ENCODE measurements at regions not wholly inside any gene's neighbourhood (a gene's known extent, or its start where the extent isn't known, plus 50 kb on each side); places are given as distances from the start of the nearest gene placed in this dataset.

DNA sequence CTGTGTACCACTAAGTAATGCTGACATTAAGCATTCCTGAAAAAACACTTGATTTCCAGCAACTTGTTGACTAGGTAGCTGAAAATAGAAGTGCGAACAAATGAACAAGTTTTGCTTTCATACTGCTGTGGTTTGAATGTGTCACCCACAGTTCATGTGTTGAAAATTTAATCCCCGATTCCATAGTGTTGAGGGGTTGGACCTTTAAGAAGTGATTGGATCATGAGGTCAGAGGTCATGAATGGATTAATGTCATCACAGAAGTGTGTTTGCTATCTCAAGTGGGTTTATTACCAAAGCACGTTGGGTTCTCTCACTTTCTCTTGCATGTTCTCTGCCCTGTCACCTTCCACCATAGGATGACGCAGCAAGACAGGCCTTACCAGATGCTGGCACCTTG lies 568.5 kb downstream of the UTRN start:
- TF ChIP-seq, protein P1, sequence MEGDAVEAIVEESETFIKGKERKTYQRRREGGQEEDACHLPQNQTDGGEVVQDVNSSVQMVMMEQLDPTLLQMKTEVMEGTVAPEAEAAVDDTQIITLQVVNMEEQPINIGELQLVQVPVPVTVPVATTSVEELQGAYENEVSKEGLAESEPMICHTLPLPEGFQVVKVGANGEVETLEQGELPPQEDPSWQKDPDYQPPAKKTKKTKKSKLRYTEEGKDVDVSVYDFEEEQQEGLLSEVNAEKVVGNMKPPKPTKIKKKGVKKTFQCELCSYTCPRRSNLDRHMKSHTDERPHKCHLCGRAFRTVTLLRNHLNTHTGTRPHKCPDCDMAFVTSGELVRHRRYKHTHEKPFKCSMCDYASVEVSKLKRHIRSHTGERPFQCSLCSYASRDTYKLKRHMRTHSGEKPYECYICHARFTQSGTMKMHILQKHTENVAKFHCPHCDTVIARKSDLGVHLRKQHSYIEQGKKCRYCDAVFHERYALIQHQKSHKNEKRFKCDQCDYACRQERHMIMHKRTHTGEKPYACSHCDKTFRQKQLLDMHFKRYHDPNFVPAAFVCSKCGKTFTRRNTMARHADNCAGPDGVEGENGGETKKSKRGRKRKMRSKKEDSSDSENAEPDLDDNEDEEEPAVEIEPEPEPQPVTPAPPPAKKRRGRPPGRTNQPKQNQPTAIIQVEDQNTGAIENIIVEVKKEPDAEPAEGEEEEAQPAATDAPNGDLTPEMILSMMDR (conservative IDR thresholded peaks at IDR 0.05; ENCODE audit: low read depth in 2 of 2) = no peak
- TF ChIP-seq EZH2 (IDR thresholded peaks at IDR 0.05; ENCODE audit: low read depth, unreplicated experiment) = no peak
- no peak for TF ChIP-seq POLR2AphosphoS5 (IDR thresholded peaks at IDR 0.05; ENCODE audit: low read depth)
- TF ChIP-seq EZH2phosphoT487 (IDR thresholded peaks at IDR 0.05; ENCODE audit: unreplicated experiment) = no peak
- TF ChIP-seq, protein P2, sequence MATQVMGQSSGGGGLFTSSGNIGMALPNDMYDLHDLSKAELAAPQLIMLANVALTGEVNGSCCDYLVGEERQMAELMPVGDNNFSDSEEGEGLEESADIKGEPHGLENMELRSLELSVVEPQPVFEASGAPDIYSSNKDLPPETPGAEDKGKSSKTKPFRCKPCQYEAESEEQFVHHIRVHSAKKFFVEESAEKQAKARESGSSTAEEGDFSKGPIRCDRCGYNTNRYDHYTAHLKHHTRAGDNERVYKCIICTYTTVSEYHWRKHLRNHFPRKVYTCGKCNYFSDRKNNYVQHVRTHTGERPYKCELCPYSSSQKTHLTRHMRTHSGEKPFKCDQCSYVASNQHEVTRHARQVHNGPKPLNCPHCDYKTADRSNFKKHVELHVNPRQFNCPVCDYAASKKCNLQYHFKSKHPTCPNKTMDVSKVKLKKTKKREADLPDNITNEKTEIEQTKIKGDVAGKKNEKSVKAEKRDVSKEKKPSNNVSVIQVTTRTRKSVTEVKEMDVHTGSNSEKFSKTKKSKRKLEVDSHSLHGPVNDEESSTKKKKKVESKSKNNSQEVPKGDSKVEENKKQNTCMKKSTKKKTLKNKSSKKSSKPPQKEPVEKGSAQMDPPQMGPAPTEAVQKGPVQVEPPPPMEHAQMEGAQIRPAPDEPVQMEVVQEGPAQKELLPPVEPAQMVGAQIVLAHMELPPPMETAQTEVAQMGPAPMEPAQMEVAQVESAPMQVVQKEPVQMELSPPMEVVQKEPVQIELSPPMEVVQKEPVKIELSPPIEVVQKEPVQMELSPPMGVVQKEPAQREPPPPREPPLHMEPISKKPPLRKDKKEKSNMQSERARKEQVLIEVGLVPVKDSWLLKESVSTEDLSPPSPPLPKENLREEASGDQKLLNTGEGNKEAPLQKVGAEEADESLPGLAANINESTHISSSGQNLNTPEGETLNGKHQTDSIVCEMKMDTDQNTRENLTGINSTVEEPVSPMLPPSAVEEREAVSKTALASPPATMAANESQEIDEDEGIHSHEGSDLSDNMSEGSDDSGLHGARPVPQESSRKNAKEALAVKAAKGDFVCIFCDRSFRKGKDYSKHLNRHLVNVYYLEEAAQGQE (IDR thresholded peaks at IDR 0.05; ENCODE audit: unreplicated experiment) = no peak
- no peak for TF ChIP-seq ZNF114 (CRISPR knock-in tag; IDR thresholded peaks at IDR 0.05)
- TF ChIP-seq CREB1 (CRISPR knock-in tag; IDR thresholded peaks at IDR 0.05; ENCODE audit: low read depth) = no peak
- TF ChIP-seq STAT1 (IDR thresholded peaks at IDR 0.05; ENCODE audit: unreplicated experiment) = no peak
- TF ChIP-seq, protein P3, sequence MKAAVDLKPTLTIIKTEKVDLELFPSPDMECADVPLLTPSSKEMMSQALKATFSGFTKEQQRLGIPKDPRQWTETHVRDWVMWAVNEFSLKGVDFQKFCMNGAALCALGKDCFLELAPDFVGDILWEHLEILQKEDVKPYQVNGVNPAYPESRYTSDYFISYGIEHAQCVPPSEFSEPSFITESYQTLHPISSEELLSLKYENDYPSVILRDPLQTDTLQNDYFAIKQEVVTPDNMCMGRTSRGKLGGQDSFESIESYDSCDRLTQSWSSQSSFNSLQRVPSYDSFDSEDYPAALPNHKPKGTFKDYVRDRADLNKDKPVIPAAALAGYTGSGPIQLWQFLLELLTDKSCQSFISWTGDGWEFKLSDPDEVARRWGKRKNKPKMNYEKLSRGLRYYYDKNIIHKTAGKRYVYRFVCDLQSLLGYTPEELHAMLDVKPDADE (IDR thresholded peaks at IDR 0.05) = no peak
- TF ChIP-seq JUNB (IDR thresholded peaks at IDR 0.05; ENCODE audit: unreplicated experiment) = no peak
- TF ChIP-seq NANOG (IDR thresholded peaks at IDR 0.05; ENCODE audit: borderline replicate concordance) = no peak
- TF ChIP-seq, protein P4, sequence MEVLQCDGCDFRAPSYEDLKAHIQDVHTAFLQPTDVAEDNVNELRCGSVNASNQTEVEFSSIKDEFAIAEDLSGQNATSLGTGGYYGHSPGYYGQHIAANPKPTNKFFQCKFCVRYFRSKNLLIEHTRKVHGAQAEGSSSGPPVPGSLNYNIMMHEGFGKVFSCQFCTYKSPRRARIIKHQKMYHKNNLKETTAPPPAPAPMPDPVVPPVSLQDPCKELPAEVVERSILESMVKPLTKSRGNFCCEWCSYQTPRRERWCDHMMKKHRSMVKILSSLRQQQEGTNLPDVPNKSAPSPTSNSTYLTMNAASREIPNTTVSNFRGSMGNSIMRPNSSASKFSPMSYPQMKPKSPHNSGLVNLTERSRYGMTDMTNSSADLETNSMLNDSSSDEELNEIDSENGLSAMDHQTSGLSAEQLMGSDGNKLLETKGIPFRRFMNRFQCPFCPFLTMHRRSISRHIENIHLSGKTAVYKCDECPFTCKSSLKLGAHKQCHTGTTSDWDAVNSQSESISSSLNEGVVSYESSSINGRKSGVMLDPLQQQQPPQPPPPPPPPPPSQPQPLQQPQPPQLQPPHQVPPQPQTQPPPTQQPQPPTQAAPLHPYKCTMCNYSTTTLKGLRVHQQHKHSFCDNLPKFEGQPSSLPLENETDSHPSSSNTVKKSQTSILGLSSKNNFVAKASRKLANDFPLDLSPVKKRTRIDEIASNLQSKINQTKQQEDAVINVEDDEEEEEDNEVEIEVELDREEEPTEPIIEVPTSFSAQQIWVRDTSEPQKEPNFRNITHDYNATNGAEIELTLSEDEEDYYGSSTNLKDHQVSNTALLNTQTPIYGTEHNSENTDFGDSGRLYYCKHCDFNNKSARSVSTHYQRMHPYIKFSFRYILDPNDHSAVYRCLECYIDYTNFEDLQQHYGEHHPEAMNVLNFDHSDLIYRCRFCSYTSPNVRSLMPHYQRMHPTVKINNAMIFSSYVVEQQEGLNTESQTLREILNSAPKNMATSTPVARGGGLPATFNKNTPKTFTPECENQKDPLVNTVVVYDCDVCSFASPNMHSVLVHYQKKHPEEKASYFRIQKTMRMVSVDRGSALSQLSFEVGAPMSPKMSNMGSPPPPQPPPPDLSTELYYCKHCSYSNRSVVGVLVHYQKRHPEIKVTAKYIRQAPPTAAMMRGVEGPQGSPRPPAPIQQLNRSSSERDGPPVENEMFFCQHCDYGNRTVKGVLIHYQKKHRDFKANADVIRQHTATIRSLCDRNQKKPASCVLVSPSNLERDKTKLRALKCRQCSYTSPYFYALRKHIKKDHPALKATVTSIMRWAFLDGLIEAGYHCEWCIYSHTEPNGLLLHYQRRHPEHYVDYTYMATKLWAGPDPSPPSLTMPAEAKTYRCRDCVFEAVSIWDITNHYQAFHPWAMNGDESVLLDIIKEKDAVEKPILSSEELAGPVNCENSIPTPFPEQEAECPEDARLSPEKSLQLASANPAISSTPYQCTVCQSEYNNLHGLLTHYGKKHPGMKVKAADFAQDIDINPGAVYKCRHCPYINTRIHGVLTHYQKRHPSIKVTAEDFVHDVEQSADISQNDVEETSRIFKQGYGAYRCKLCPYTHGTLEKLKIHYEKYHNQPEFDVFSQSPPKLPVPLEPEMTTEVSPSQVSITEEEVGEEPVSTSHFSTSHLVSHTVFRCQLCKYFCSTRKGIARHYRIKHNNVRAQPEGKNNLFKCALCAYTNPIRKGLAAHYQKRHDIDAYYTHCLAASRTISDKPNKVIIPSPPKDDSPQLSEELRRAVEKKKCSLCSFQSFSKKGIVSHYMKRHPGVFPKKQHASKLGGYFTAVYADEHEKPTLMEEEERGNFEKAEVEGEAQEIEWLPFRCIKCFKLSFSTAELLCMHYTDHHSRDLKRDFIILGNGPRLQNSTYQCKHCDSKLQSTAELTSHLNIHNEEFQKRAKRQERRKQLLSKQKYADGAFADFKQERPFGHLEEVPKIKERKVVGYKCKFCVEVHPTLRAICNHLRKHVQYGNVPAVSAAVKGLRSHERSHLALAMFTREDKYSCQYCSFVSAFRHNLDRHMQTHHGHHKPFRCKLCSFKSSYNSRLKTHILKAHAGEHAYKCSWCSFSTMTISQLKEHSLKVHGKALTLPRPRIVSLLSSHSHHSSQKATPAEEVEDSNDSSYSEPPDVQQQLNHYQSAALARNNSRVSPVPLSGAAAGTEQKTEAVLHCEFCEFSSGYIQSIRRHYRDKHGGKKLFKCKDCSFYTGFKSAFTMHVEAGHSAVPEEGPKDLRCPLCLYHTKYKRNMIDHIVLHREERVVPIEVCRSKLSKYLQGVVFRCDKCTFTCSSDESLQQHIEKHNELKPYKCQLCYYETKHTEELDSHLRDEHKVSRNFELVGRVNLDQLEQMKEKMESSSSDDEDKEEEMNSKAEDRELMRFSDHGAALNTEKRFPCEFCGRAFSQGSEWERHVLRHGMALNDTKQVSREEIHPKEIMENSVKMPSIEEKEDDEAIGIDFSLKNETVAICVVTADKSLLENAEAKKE (CRISPR knock-in tag; IDR thresholded peaks at IDR 0.05) = no peak
- no peak for TF ChIP-seq ZNF331 (CRISPR knock-in tag; IDR thresholded peaks at IDR 0.05; ENCODE audit: low read depth)

Data from GM23338 (cell line).